ENCODE measurements at regions not wholly inside any gene's neighbourhood (a gene's known extent, or its start where the extent isn't known, plus 50 kb on each side); places are given as distances from the start of the nearest gene placed in this dataset.

GRCh38 chr9:82333671-82334070 is 345.1 kb downstream of the SPATA31D1 start:
- TF ChIP-seq CTCF (IDR thresholded peaks at IDR 0.05; ENCODE audit: insufficient read depth, low read length, poor library complexity, severe bottlenecking) (no peak), EZH2phosphoT487 (conservative IDR thresholded peaks at IDR 0.05; ENCODE audit: low read length) (no peak)
